NB4 (cell line): ENCODE measurements at regions not wholly inside any gene's neighbourhood (a gene's known extent, or its start where the extent isn't known, plus 50 kb on each side); places are given as distances from the start of the nearest gene placed in this dataset.

Experiments
- CTCF ChIP-seq: IDR thresholded peaks from one replicate; pipeline ENCODE4 v1.5.1; 2012; ENCODE audit warnings: low read depth, low read length
- MYC ChIP-seq: IDR thresholded peaks from 2 replicates; pipeline ENCODE4 v1.6.1; 2011; ENCODE audit warnings: low read depth, low read length
- POLR2A ChIP-seq: IDR thresholded peaks from 2 replicates; pipeline ENCODE4 v1.6.1; 2011; ENCODE audit warnings: mild to moderate bottlenecking; ENCODE audit not compliant: insufficient read length; ENCODE audit errors: extremely low read depth

GRCh38 chr1:98008373-98008772 is 87.5 kb upstream of the DPYD start:
- TF ChIP-seq CTCF (no peak), POLR2A (no peak), MYC (no peak)
